ENCODE measurements at regions not wholly inside any gene's neighbourhood (a gene's known extent, or its start where the extent isn't known, plus 50 kb on each side); places are given as distances from the start of the nearest gene placed in this dataset.

DNA sequence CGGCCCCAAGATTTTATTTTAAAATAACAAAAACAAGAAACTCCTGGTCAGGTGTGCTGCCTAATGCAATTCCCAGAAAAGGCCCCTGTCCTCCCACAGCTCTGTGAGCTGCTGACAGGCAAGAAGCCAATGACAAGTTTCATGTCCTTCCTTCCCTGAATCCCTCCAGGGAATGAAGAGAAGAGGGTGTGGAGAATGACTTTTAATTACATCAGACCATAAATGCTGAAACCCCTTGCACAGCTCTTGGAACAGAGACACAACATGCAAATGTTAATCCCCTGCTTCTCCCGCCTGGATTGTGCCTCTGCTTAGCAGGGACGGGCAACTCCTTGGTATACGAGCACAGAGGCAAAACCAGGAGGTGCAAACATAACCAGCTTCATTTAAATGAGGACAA, 228.1 kb upstream of the CAMK1G start:
- H3K9me3 ChIP-seq (ENCODE audit: control insufficient read depth in 5 of 5, low read length in 5 of 5): no peaks in the 10 kb centered on the region
- no peak overlapping the region for H3K27ac ChIP-seq (ENCODE audit: low read depth, low read length)
- no peaks in the 10 kb centered on the region for H3K36me3 ChIP-seq (ENCODE audit: control insufficient read depth in 5 of 5, insufficient read depth in 5 of 5, low read length in 5 of 5)
- H3K9ac ChIP-seq (ENCODE audit: low read length in 5 of 5): no peak overlapping the region
- H3K4me1 ChIP-seq (ENCODE audit: control insufficient read depth in 5 of 5, insufficient read depth in 5 of 5, low read length in 5 of 5): peaks cover 0 to 4% (median 0%) of the 10 kb centered on the region in 5 donors
- no peaks in the 10 kb centered on the region for H3K27me3 ChIP-seq (ENCODE audit: control insufficient read depth in 5 of 5, insufficient read depth in 4 of 5, low read length in 5 of 5)
- H3K4me3 ChIP-seq (ENCODE audit: low read depth in 1 of 5, low read length in 5 of 5): no peak overlapping the region

DNA sequence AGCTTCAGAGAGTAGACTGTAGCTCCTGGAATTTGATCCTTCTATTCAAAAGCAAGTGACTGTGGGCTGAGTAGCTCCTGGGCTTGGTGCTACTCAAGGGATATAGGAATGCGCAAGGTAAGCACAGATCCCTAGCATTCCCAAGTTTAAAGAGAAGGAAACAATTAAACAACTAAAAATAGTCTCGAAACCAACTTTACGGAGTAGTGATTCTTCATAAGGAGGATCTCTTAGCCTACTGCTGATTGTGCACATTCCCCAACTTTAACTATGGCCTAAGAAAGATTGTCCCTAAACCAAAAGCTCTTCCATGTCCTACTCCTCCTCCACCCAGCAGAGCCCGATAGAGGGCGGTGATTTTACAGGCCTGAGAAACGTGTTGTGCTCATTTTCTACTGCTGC, 226.5 kb upstream of the CAMK1G start:
- Histone ChIP-seq H3K4me3 (ENCODE audit: low read depth in 1 of 5, low read length in 5 of 5) (no peak overlapping the region), H3K27me3 (ENCODE audit: control insufficient read depth in 5 of 5, insufficient read depth in 4 of 5, low read length in 5 of 5) (no peaks in the 10 kb centered on the region), H3K9ac (ENCODE audit: low read length in 5 of 5) (no peak overlapping the region), H3K36me3 (ENCODE audit: control insufficient read depth in 5 of 5, insufficient read depth in 5 of 5, low read length in 5 of 5) (no peaks in the 10 kb centered on the region), H3K4me1 (ENCODE audit: control insufficient read depth in 5 of 5, insufficient read depth in 5 of 5, low read length in 5 of 5) (peaks cover 0 to 4% (median 0%) of the 10 kb centered on the region in 5 donors), H3K27ac (ENCODE audit: low read depth, low read length) (no peak overlapping the region), H3K9me3 (ENCODE audit: control insufficient read depth in 5 of 5, low read length in 5 of 5) (no peaks in the 10 kb centered on the region)

DNA sequence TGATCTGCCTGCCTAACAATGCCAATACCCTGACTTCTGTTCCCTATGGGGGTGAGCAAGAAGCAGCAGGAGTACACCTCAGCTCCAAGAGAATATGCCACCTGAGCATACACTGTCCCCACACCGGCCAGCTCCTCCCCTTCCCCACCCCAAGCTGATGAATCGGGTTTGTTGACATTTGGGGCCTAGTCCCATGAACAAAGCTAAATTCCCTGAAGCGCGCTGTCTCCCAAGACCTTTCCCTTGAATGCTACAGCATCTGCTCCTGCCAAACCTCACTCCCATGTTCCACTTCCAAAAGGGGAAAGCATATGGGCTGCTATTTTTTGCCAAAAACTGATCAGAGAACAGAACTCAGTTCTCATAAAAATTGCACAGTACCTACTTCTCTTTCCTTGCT, 220.4 kb upstream of the CAMK1G start:
- H3K27ac ChIP-seq (ENCODE audit: low read depth, low read length): no peak overlapping the region
- H3K4me1 ChIP-seq (ENCODE audit: control insufficient read depth in 5 of 5, insufficient read depth in 5 of 5, low read length in 5 of 5): no peaks in the 10 kb centered on the region

DNA sequence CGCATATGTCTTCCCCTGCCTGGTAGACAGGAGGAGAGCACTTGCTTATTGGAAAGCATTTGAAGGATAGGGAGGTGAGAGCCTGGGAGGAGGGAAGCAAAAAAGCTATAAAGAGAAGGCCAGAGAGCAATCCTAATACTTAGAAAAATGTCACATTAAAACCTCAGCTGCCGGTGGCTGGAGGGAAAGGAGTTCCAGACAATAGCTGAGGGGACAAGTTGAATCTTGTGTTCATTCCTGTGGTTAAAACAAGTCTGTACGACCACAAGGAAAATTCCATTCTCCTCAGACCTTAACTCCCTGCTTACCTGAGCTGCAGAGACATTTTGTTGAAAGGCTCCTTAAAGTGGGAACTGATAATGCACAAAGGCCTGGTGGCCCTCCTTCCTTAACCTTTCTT, 218.8 kb upstream of the CAMK1G start:
- no peaks in the 10 kb centered on the region for H3K4me1 ChIP-seq (ENCODE audit: control insufficient read depth in 5 of 5, insufficient read depth in 5 of 5, low read length in 5 of 5)
- H3K27me3 ChIP-seq (ENCODE audit: control insufficient read depth in 5 of 5, insufficient read depth in 4 of 5, low read length in 5 of 5): no peaks in the 10 kb centered on the region
- no peak overlapping the region for H3K27ac ChIP-seq (ENCODE audit: low read depth, low read length)
- H3K9ac ChIP-seq (ENCODE audit: low read length in 5 of 5): no peak overlapping the region
- H3K36me3 ChIP-seq (ENCODE audit: control insufficient read depth in 5 of 5, insufficient read depth in 5 of 5, low read length in 5 of 5): no peaks in the 10 kb centered on the region
- no peaks in the 10 kb centered on the region for H3K9me3 ChIP-seq (ENCODE audit: control insufficient read depth in 5 of 5, low read length in 5 of 5)
- H3K4me3 ChIP-seq (ENCODE audit: low read depth in 1 of 5, low read length in 5 of 5): no peak overlapping the region

More for the DNA sequence above, 220.4 kb upstream of the CAMK1G start:
- H3K27me3 ChIP-seq (ENCODE audit: control insufficient read depth in 5 of 5, insufficient read depth in 4 of 5, low read length in 5 of 5): no peaks in the 10 kb centered on the region
- no peak overlapping the region for H3K9ac ChIP-seq (ENCODE audit: low read length in 5 of 5)
- H3K36me3 ChIP-seq (ENCODE audit: control insufficient read depth in 5 of 5, insufficient read depth in 5 of 5, low read length in 5 of 5): no peaks in the 10 kb centered on the region
- no peaks in the 10 kb centered on the region for H3K9me3 ChIP-seq (ENCODE audit: control insufficient read depth in 5 of 5, low read length in 5 of 5)
- no peak overlapping the region for H3K4me3 ChIP-seq (ENCODE audit: low read depth in 1 of 5, low read length in 5 of 5)

- H3K27me3 ChIP-seq (ENCODE audit: control insufficient read depth in 5 of 5, insufficient read depth in 4 of 5, low read length in 5 of 5): no peaks in the 10 kb centered on the region
- H3K9ac ChIP-seq (ENCODE audit: low read length in 5 of 5): no peak overlapping the region
- no peaks in the 10 kb centered on the region for H3K4me1 ChIP-seq (ENCODE audit: control insufficient read depth in 5 of 5, insufficient read depth in 5 of 5, low read length in 5 of 5)
- H3K9me3 ChIP-seq (ENCODE audit: control insufficient read depth in 5 of 5, low read length in 5 of 5): no peaks in the 10 kb centered on the region
- H3K4me3 ChIP-seq (ENCODE audit: low read depth in 1 of 5, low read length in 5 of 5): no peak overlapping the region
- H3K36me3 ChIP-seq (ENCODE audit: control insufficient read depth in 5 of 5, insufficient read depth in 5 of 5, low read length in 5 of 5): no peaks in the 10 kb centered on the region
- no peak overlapping the region for H3K27ac ChIP-seq (ENCODE audit: low read depth, low read length)
Measured at GRCh38 chr1:209367061-209367772, 216.3 kb upstream of the CAMK1G start.

DNA sequence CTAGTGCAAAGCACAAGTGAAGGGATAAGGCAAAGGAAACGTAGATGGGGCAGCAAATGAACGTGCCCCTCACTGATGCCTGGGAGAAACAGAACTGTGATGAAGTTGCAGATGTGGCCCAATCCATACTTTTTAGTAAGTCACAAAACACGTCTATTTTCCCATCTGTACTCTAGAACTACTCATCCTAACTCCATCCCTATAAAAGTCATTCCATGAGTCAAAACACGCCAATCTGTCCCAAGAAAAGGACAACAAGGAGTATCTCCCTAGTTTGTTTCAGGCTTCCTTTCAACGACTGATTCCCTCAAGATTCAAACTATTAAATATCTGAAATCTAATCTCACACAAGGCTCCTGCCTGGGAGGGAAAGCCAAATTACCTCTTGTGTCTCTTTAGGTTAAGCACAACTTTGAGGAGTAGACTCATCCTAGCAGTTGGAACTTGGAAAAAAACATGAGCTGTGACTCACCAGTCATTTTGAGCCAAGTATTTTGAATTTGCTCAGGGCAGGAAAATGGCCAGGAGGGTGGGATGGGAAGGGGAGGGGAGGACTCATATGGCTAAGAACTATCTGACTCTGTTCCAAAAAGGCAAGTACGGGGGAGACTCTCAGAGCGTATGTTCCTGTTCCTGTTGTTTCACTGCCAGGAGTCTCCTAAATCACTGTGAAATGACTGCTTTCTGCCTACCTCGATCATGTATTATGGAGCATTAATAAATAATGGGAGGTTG, 214.5 kb upstream of the CAMK1G start:
- no peaks in the 10 kb centered on the region for H3K4me1 ChIP-seq (ENCODE audit: control insufficient read depth in 5 of 5, insufficient read depth in 5 of 5, low read length in 5 of 5)

GRCh38 chr1:209370241-209370995, 213.1 kb upstream of the CAMK1G start:
- H3K4me1 ChIP-seq (ENCODE audit: control insufficient read depth in 5 of 5, insufficient read depth in 5 of 5, low read length in 5 of 5): no peaks in the 10 kb centered on the region
- no peak overlapping the region for H3K9ac ChIP-seq (ENCODE audit: low read length in 5 of 5)
- H3K9me3 ChIP-seq (ENCODE audit: control insufficient read depth in 5 of 5, low read length in 5 of 5): no peaks in the 10 kb centered on the region
- no peak overlapping the region for H3K27ac ChIP-seq (ENCODE audit: low read depth, low read length)
- no peaks in the 10 kb centered on the region for H3K36me3 ChIP-seq (ENCODE audit: control insufficient read depth in 5 of 5, insufficient read depth in 5 of 5, low read length in 5 of 5)
- H3K4me3 ChIP-seq (ENCODE audit: low read depth in 1 of 5, low read length in 5 of 5): no peak overlapping the region
- no peaks in the 10 kb centered on the region for H3K27me3 ChIP-seq (ENCODE audit: control insufficient read depth in 5 of 5, insufficient read depth in 4 of 5, low read length in 5 of 5)

More for the DNA sequence above, 214.5 kb upstream of the CAMK1G start:
- no peak overlapping the region for H3K4me3 ChIP-seq (ENCODE audit: low read depth in 1 of 5, low read length in 5 of 5)
- no peak overlapping the region for H3K27ac ChIP-seq (ENCODE audit: low read depth, low read length)
- H3K27me3 ChIP-seq (ENCODE audit: control insufficient read depth in 5 of 5, insufficient read depth in 4 of 5, low read length in 5 of 5): no peaks in the 10 kb centered on the region
- no peaks in the 10 kb centered on the region for H3K36me3 ChIP-seq (ENCODE audit: control insufficient read depth in 5 of 5, insufficient read depth in 5 of 5, low read length in 5 of 5)
- H3K9ac ChIP-seq (ENCODE audit: low read length in 5 of 5): no peak overlapping the region
- no peaks in the 10 kb centered on the region for H3K9me3 ChIP-seq (ENCODE audit: control insufficient read depth in 5 of 5, low read length in 5 of 5)

DNA sequence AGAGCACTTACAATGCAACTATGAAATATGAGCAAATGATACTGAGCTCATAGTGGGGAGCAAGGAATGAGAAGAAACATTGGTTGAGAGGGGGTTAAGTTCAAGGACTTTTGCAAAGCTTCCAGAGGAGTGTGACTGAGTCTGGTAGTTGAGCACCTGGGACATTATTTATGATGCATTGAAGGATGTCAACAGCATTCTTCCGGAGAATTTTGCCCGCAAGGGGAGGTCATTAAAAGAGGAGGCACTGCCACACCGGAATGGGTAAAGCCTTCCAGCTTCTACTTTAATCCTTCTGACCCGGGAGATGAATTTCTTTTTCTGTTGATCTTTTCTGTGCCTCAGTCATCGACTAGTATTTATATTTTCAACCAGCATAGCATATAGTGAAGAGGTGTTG, 208.4 kb upstream of the CAMK1G start:
- Histone ChIP-seq H3K9me3 (ENCODE audit: control insufficient read depth in 5 of 5, low read length in 5 of 5) (no peaks in the 10 kb centered on the region), H3K27ac (ENCODE audit: low read depth, low read length) (no peak overlapping the region), H3K9ac (ENCODE audit: low read length in 5 of 5) (no peak overlapping the region), H3K36me3 (ENCODE audit: control insufficient read depth in 5 of 5, insufficient read depth in 5 of 5, low read length in 5 of 5) (no peaks in the 10 kb centered on the region), H3K4me1 (ENCODE audit: control insufficient read depth in 5 of 5, insufficient read depth in 5 of 5, low read length in 5 of 5) (no peaks in the 10 kb centered on the region), H3K4me3 (ENCODE audit: low read depth in 1 of 5, low read length in 5 of 5) (no peak overlapping the region), H3K27me3 (ENCODE audit: control insufficient read depth in 5 of 5, insufficient read depth in 4 of 5, low read length in 5 of 5) (peaks cover 0 to 3% (median 0%) of the 10 kb centered on the region in 5 donors)

DNA sequence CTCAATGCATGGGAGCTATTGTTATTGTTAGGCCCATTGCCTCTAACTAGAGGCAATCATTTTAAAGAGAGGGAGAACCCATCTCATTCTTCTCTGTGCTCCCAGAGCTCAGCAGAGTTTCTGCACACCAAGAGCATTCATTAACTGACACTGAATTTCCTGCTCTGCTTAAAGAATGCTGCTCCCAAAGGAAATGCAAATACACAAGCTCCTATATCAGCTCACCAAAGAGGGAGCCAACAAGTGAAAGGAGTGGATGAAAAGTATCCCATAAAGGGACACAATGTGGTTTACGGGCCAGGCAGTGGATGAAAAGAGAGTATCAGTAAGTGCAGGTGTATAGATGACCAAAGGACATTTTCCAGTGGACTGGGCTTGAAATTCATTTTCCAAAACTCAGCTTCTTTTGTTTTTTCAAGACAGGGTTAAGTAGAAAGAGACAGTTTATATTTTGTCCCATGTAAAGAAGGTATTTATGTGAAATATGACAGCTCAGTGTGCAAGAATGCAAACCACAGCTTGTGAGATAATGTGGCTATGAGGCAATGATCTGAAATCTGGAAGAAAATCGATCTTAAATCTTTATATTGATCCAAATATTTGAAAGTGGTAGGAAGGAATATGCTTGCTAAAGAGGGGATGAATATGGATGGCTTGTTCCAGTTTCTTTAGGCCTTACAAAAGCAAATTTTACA, 207.7 kb upstream of the CAMK1G start:
- H3K4me1 ChIP-seq (ENCODE audit: control insufficient read depth in 5 of 5, insufficient read depth in 5 of 5, low read length in 5 of 5): no peaks in the 10 kb centered on the region
- H3K9ac ChIP-seq (ENCODE audit: low read length in 5 of 5): no peak overlapping the region
- no peaks in the 10 kb centered on the region for H3K9me3 ChIP-seq (ENCODE audit: control insufficient read depth in 5 of 5, low read length in 5 of 5)
- H3K36me3 ChIP-seq (ENCODE audit: control insufficient read depth in 5 of 5, insufficient read depth in 5 of 5, low read length in 5 of 5): no peaks in the 10 kb centered on the region
- H3K27me3 ChIP-seq (ENCODE audit: control insufficient read depth in 5 of 5, insufficient read depth in 4 of 5, low read length in 5 of 5): peaks cover 0 to 3% (median 0%) of the 10 kb centered on the region in 5 donors
- no peak overlapping the region for H3K4me3 ChIP-seq (ENCODE audit: low read depth in 1 of 5, low read length in 5 of 5)
- H3K27ac ChIP-seq (ENCODE audit: low read depth, low read length): no peak overlapping the region
